ENCODE measurements at regions not wholly inside any gene's neighbourhood (a gene's known extent, or its start where the extent isn't known, plus 50 kb on each side); places are given as distances from the start of the nearest gene placed in this dataset.

DNA sequence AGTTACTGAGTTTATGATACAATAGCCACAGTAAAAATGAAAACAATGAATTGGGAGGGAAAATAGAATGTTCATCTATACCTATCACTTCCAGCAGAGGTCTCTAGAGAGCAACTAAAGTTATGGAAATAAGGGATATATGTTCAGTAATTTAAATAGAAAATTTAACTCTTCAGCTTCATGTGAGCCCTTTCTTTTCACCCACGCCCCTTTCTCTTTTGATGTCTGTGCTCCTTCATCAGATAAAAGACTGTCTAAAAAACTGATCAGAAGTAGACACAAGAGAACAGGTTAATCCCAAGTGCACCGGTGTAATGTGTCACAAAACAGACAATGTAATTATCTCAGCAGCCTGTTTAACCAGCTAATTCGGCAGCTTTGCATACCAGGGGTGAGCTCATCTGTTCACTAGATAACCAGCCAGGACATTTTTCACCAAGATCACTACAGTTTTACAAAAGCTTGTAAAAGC, 238.5 kb upstream of the ERBB4 start:
- no peak overlapping the region for H2BK15ac ChIP-seq (ENCODE audit: low read depth, low read length)
- Mint-ChIP-seq H3K9me3 (peaks cover 0 to 2% of the 10 kb centered on the region in 2 experiments; a peak in 1 of 5 replicates), H3K36me3 (ENCODE audit: insufficient read depth in 1 of 3, low read depth in 3 of 3) (no peaks in the 10 kb centered on the region), H3K27ac (0 out of 7 replicates have a peak overlapping the region, but pooled peaks of 1 of the 3 experiments have one; percentile 16), H3K4me3 (no peak overlapping the region), H3K27me3 (ENCODE audit: low read depth) (no peaks in the 10 kb centered on the region), H3K4me1 (peaks cover 4 to 5% of the 10 kb centered on the region in 2 experiments; a peak in 3 of 4 replicates)
- H2BK5ac ChIP-seq (ENCODE audit: insufficient read length, low read length) = no peak overlapping the region
- no peak overlapping the region for H2BK120ac ChIP-seq (ENCODE audit: low read depth, low read length, poor library complexity, severe bottlenecking)
- H2BK12ac ChIP-seq (ENCODE audit: insufficient read length, low read depth, low read length) = no peak overlapping the region
- no CpG with 5 or more reads among the region's 3 CpGs for WGBS (ENCODE audit: extremely low coverage, insufficient read length, low lambda C conversion rate)
- no peaks in the 10 kb centered on the region for H3K79me2 ChIP-seq (ENCODE audit: insufficient read depth, low read length)
- no peak overlapping the region for H3T11ph ChIP-seq (ENCODE audit: low read length)
- no peak overlapping the region for H3K4me2 ChIP-seq (ENCODE audit: insufficient read depth, insufficient read length, low read length)
- no peaks in the 10 kb centered on the region for H4K20me1 ChIP-seq (ENCODE audit: control insufficient read depth, insufficient read depth, insufficient read length)
- no peaks in the 10 kb centered on the region for H3K4me1 ChIP-seq (ENCODE audit: insufficient read depth, low read length)
- no peak overlapping the region for H4K5ac ChIP-seq (ENCODE audit: insufficient read length, low read depth, low read length)
- H3K18ac ChIP-seq (ENCODE audit: insufficient read length, low read depth, low read length) = no peak overlapping the region
- no peak overlapping the region for H3K27ac ChIP-seq (ENCODE audit: insufficient read length, low read depth, low read length)
- H2BK20ac ChIP-seq (ENCODE audit: low read depth, low read length, poor library complexity, severe bottlenecking) = no peak overlapping the region
- H3K56ac ChIP-seq (ENCODE audit: insufficient read length, low read depth, low read length) = no peak overlapping the region
- H3K23me2 ChIP-seq (ENCODE audit: insufficient read length, low read depth, low read length, poor library complexity, severe bottlenecking) = no peaks in the 10 kb centered on the region
- peak overlapping the region; percentile 75 for H2AFZ ChIP-seq (ENCODE audit: low read length)
- no peak overlapping the region for H3K14ac ChIP-seq (ENCODE audit: insufficient read depth, low read length)
- TF ChIP-seq, protein P1, sequence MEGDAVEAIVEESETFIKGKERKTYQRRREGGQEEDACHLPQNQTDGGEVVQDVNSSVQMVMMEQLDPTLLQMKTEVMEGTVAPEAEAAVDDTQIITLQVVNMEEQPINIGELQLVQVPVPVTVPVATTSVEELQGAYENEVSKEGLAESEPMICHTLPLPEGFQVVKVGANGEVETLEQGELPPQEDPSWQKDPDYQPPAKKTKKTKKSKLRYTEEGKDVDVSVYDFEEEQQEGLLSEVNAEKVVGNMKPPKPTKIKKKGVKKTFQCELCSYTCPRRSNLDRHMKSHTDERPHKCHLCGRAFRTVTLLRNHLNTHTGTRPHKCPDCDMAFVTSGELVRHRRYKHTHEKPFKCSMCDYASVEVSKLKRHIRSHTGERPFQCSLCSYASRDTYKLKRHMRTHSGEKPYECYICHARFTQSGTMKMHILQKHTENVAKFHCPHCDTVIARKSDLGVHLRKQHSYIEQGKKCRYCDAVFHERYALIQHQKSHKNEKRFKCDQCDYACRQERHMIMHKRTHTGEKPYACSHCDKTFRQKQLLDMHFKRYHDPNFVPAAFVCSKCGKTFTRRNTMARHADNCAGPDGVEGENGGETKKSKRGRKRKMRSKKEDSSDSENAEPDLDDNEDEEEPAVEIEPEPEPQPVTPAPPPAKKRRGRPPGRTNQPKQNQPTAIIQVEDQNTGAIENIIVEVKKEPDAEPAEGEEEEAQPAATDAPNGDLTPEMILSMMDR (conservative IDR thresholded peaks at IDR 0.05) = peak; percentile 72
- H3K79me1 ChIP-seq (ENCODE audit: insufficient read depth, low read depth, low read length, poor library complexity, severe bottlenecking) = no peaks in the 10 kb centered on the region
- no peak overlapping the region for H3K9ac ChIP-seq (ENCODE audit: extremely low read depth, insufficient read length, low read length)
- H2AK5ac ChIP-seq (ENCODE audit: insufficient read length, low read length) = no peak overlapping the region
- DNase-seq = no peak
- H4K91ac ChIP-seq (ENCODE audit: insufficient read length, low read depth, low read length) = no peak overlapping the region
- no peak overlapping the region for H3K4ac ChIP-seq (ENCODE audit: low read depth, low read length)
- no peaks in the 10 kb centered on the region for H3K9me3 ChIP-seq (ENCODE audit: control insufficient read depth, low read depth, low read length)
- no peaks in the 10 kb centered on the region for H3K27me3 ChIP-seq (ENCODE audit: insufficient read depth, low read length)
- H3K23ac ChIP-seq (ENCODE audit: insufficient read length, low read depth, low read length) = no peak overlapping the region
- no peak overlapping the region for H4K8ac ChIP-seq (replicated peaks; ENCODE audit: insufficient read length, low read depth, low read length)
